IMR-90 (cell line): ENCODE measurements at regions not wholly inside any gene's neighbourhood (a gene's known extent, or its start where the extent isn't known, plus 50 kb on each side); places are given as distances from the start of the nearest gene placed in this dataset.

Experiments
- ATAC-seq: fragments of 200-7000 bp; cut with Tn5 transposase; 2 replicates; pipeline ENCODE4 v1.9.1; 2020; ENCODE audit warnings: low read depth, mild to moderate bottlenecking, moderate library complexity
- BruUV-seq: library from RNA; stranded (reverse); fragments of 400-500 nt; replicated peaks from 2 replicates; lab custom pipeline; 2021; lab: Mats Ljungman, UMichigan
- CTCF ChIA-PET: fragments of 300-600 bp; formaldehyde crosslinking; extraction: SDS; loops from one replicate; lab custom pipeline; 2021; ENCODE audit warnings: antibody characterized with exemption; lab: Yijun Ruan, JAX
- POLR2A ChIA-PET: fragments of 300-600 bp; sonication (Branson Sonifier 250); formaldehyde crosslinking; loops from one replicate; lab custom pipeline; 2022; ENCODE audit warnings: antibody characterized with exemption; ENCODE audit not compliant: unreplicated experiment; lab: Charles Lee
- DNase-seq: peaks from one replicate; pipeline ENCODE4 v3.0.0; 2013
- H2AFZ ChIP-seq: replicated peaks from 2 replicates; pipeline ENCODE3; 2013; ENCODE audit warnings: low read length, mild to moderate bottlenecking; ENCODE audit not compliant: poor library complexity
- H2AK5ac ChIP-seq: 2 replicates; pipeline ENCODE4 v1.6.1; 2013; ENCODE audit warnings: low read depth, low read length, inconsistent platforms
- H2AK9ac ChIP-seq: replicated peaks from 2 replicates; pipeline ENCODE3; 2013; ENCODE audit warnings: mild to moderate bottlenecking, low read depth, low read length, moderate library complexity; ENCODE audit not compliant: poor library complexity
- H2BK120ac ChIP-seq: 2 replicates; pipeline ENCODE4 v1.6.1; 2013; ENCODE audit warnings: low read depth, low read length, inconsistent platforms
- H2BK15ac ChIP-seq: 3 replicates; pipeline ENCODE4 v1.6.1; 2013; ENCODE audit warnings: low read depth, low read length, inconsistent platforms
- H2BK20ac ChIP-seq: 2 replicates; pipeline ENCODE4 v1.6.1; 2013; ENCODE audit warnings: low read depth, mild to moderate bottlenecking, inconsistent platforms, low read length, moderate library complexity
- H2BK5ac ChIP-seq: 2 replicates; pipeline ENCODE4 v1.6.1; 2013; ENCODE audit warnings: mild to moderate bottlenecking, low read depth, low read length, inconsistent platforms; ENCODE audit not compliant: poor library complexity, severe bottlenecking
- H3K14ac ChIP-seq: replicated peaks from 2 replicates; pipeline ENCODE4 v1.6.1; 2013; ENCODE audit warnings: low read depth, low read length, inconsistent platforms
- H3K18ac ChIP-seq: 2 replicates; pipeline ENCODE4 v1.6.1; 2013; ENCODE audit warnings: low read depth, low read length, control low read depth
- H3K23ac ChIP-seq: 2 replicates; pipeline ENCODE4 v1.6.1; 2013; ENCODE audit warnings: low read depth, low read length, inconsistent platforms
- H3K27ac ChIP-seq: 2 replicates; pipeline ENCODE4 v1.5.1; 2013; ENCODE audit warnings: mild to moderate bottlenecking, control low read depth, low read length; ENCODE audit not compliant: insufficient read depth
- H3K27me3 ChIP-seq: 2 replicates; pipeline ENCODE4 v1.6.1; 2013; ENCODE audit warnings: low read length; ENCODE audit not compliant: control insufficient read depth, insufficient read depth
- H3K36me3 ChIP-seq: 2 replicates; pipeline ENCODE4 v1.6.1; 2013; ENCODE audit warnings: low read length, mixed read lengths; ENCODE audit not compliant: control insufficient read depth, insufficient read depth
- H3K4ac ChIP-seq: 2 replicates; pipeline ENCODE4 v1.6.1; 2013; ENCODE audit warnings: low read depth, low read length, inconsistent platforms
- H3K4me1 ChIP-seq: 2 replicates; pipeline ENCODE4 v1.6.1; 2013; ENCODE audit warnings: low read length, mixed read lengths; ENCODE audit not compliant: control insufficient read depth, insufficient read depth
- H3K4me2 ChIP-seq: 2 replicates; pipeline ENCODE4 v1.6.1; 2013; ENCODE audit warnings: low read depth, mild to moderate bottlenecking, control low read depth, low read length, moderate library complexity
- H3K4me3 ChIP-seq: 2 replicates; pipeline ENCODE4 v1.5.1; 2013; ENCODE audit warnings: low read depth, mild to moderate bottlenecking, control low read depth, low read length, moderate library complexity; ENCODE audit not compliant: insufficient read depth
- H3K56ac ChIP-seq: 2 replicates; pipeline ENCODE4 v1.6.1; 2013; ENCODE audit warnings: low read length, inconsistent platforms; ENCODE audit not compliant: insufficient read depth; ENCODE audit errors: extremely low read depth
- H3K79me1 ChIP-seq, 2 experiments: 2 replicates each; pipeline ENCODE4 v1.6.1; 2013; ENCODE audit warnings: low read length in 2 of 2, inconsistent platforms in 1 of 2, low read depth in 1 of 2
- H3K9ac ChIP-seq: 2 replicates; pipeline ENCODE4 v1.6.1; 2013; ENCODE audit warnings: low read depth, low read length, control low read depth
- H3K9me1 ChIP-seq: 2 replicates; pipeline ENCODE4 v1.6.1; 2013; ENCODE audit warnings: low read length, inconsistent platforms; ENCODE audit not compliant: insufficient read depth
- H3K9me3 ChIP-seq: 2 replicates; pipeline ENCODE4 v1.6.1; 2013; ENCODE audit warnings: low read length; ENCODE audit not compliant: control insufficient read depth, insufficient read depth
- H4K20me1 ChIP-seq: 2 replicates; pipeline ENCODE4 v1.6.1; 2013; ENCODE audit warnings: low read length, inconsistent platforms; ENCODE audit not compliant: insufficient read depth
- H4K5ac ChIP-seq: 2 replicates; pipeline ENCODE4 v1.6.1; 2013; ENCODE audit warnings: mild to moderate bottlenecking, low read depth, low read length, control low read depth
- H4K8ac ChIP-seq, 2 experiments: 2 replicates each; pipeline ENCODE4 v1.6.1; 2013; ENCODE audit warnings: low read depth in 2 of 2, low read length in 2 of 2, control low read depth in 1 of 2, inconsistent platforms in 1 of 2
- H4K91ac ChIP-seq: 2 replicates; pipeline ENCODE4 v1.6.1; 2013; ENCODE audit warnings: low read depth, low read length, inconsistent platforms; ENCODE audit not compliant: insufficient read depth
- BHLHE40 ChIP-seq: fragments of 150-350 bp; IDR thresholded peaks from 2 replicates; pipeline ENCODE4 v1.6.1; 2016; ENCODE audit warnings: mild to moderate bottlenecking, low read depth, low read length
- CEBPB ChIP-seq: IDR thresholded peaks from 2 replicates; pipeline ENCODE4 v1.6.1; 2012; ENCODE audit warnings: low read depth, low read length, improper control_type of control experiment
- CHD1 ChIP-seq: IDR thresholded peaks from 2 replicates; pipeline ENCODE4 v1.6.1; 2012; ENCODE audit warnings: low read depth, low read length, improper control_type of control experiment
- ELK1 ChIP-seq: fragments of 150-350 bp; IDR thresholded peaks from 2 replicates; pipeline ENCODE4 v1.6.1; 2016; ENCODE audit warnings: low read depth, mild to moderate bottlenecking, low read length, moderate library complexity, borderline replicate concordance
- MAFK ChIP-seq: IDR thresholded peaks from 2 replicates; pipeline ENCODE4 v1.6.1; 2012; ENCODE audit warnings: low read depth, low read length, improper control_type of control experiment
- MXI1 ChIP-seq: IDR thresholded peaks from 2 replicates; pipeline ENCODE4 v1.6.1; 2012; ENCODE audit warnings: low read depth, mild to moderate bottlenecking, low read length, moderate library complexity, borderline replicate concordance
- NFE2L2 ChIP-seq: fragments of 150-350 bp; IDR thresholded peaks from 2 replicates; pipeline ENCODE4 v1.6.1; 2016; ENCODE audit warnings: low read depth, mild to moderate bottlenecking, low read length
- POLR2A ChIP-seq: IDR thresholded peaks from 2 replicates; pipeline ENCODE4 v1.6.1; 2012; ENCODE audit warnings: mild to moderate bottlenecking, low read depth, low read length
- RAD21 ChIP-seq: IDR thresholded peaks from 2 replicates; pipeline ENCODE4 v1.6.1; 2012; ENCODE audit warnings: low read length, improper control_type of control experiment
- RCOR1 ChIP-seq: IDR thresholded peaks from 2 replicates; pipeline ENCODE4 v1.6.1; 2012; ENCODE audit warnings: mild to moderate bottlenecking, low read length, improper control_type of control experiment; ENCODE audit not compliant: insufficient replicate concordance
- RFX5 ChIP-seq: IDR thresholded peaks from 2 replicates; pipeline ENCODE4 v1.8.0; 2012; ENCODE audit warnings: low read depth, mild to moderate bottlenecking, low read length, moderate library complexity
- SMC3 ChIP-seq: fragments of 150-350 bp; IDR thresholded peaks from 2 replicates; pipeline ENCODE4 v1.6.1; 2016; ENCODE audit warnings: low read depth, mild to moderate bottlenecking, antibody characterized with exemption, low read length, moderate library complexity
- USF2 ChIP-seq: fragments of 150-350 bp; IDR thresholded peaks from 2 replicates; pipeline ENCODE4 v1.6.1; 2017; ENCODE audit warnings: mild to moderate bottlenecking, antibody characterized with exemption, low read length, low read depth
- WGBS, 2 experiments: methylation state at CpG; one replicate each; pipeline versions ENCODE4 v1.1.5 to v1.1.7; 2013; ENCODE audit warnings: missing lambda C conversion rate in 2 of 2; ENCODE audit not compliant: insufficient read length in 1 of 2; ENCODE audit errors: extremely low coverage in 2 of 2; 5-methylcytosine and 5-hydroxymethylcytosine counted together
- dilution Hi-C: fragments of 300-500 bp; cut with HindIII; formaldehyde crosslinking; loops from one replicate; pipeline ENCODE4 v1.14.3; 2018; ENCODE audit warnings: low sequenced_read_pairs; ENCODE audit not compliant: unreplicated experiment
- in situ Hi-C: fragments of 300-500 bp; cut with MboI; formaldehyde crosslinking; loops from 3 replicates; pipeline ENCODE4 v1.14.3; 2019; ENCODE audit warnings: low sequenced_read_pairs, inconsistent platforms, mixed read lengths
- intact Hi-C: fragments of 100-400 bp; cut with micrococcal nuclease; formaldehyde crosslinking; loops from 2 replicates; pipeline ENCODE4 v1.10.0; 2022
- TF ChIP-seq, protein P1 (sequence below): conservative IDR thresholded peaks from 2 replicates; pipeline ENCODE4 v1.5.1; 2012; ENCODE audit warnings: mild to moderate bottlenecking, low read depth, low read length, improper control_type of control experiment

- no peak overlapping the region for H3K4me2 ChIP-seq
- no TSS peak for BruUV-seq
- no peaks in the 10 kb centered on the region for H3K36me3 ChIP-seq
- ChIA-PET CTCF (no interaction called here), POLR2A (no interaction called here)
- no peak; the same call in 1 of the 2 replicates for ATAC-seq
- H2BK120ac ChIP-seq: no peak overlapping the region
- in situ Hi-C loops (no loop called here), dilution Hi-C loops (no loop called here), intact Hi-C loops (no loop called here)
- no peak overlapping the region for H4K8ac ChIP-seq
- no peak overlapping the region for H3K9ac ChIP-seq
- H4K5ac ChIP-seq: no peak overlapping the region
- H2BK5ac ChIP-seq: no peak overlapping the region
- no peak overlapping the region for H2BK15ac ChIP-seq
- 33% methylated on average over 1 of the region's 5 CpGs; no CpG with 5 or more reads in 1 of the 2 experiments for WGBS, 2 experiments
- DNase-seq: no peak
- H3K18ac ChIP-seq: no peak overlapping the region
- peaks cover 13% of the 10 kb centered on the region for H3K27me3 ChIP-seq
- TF ChIP-seq POLR2A: no peak
- no peak for TF ChIP-seq SMC3
- TF ChIP-seq CEBPB: no peak
- TF ChIP-seq RAD21: no peak
- no peak for TF ChIP-seq ELK1
- no peak for TF ChIP-seq MXI1
- no peak for TF ChIP-seq USF2
- no peak for TF ChIP-seq MAFK
- TF ChIP-seq, protein P1, sequence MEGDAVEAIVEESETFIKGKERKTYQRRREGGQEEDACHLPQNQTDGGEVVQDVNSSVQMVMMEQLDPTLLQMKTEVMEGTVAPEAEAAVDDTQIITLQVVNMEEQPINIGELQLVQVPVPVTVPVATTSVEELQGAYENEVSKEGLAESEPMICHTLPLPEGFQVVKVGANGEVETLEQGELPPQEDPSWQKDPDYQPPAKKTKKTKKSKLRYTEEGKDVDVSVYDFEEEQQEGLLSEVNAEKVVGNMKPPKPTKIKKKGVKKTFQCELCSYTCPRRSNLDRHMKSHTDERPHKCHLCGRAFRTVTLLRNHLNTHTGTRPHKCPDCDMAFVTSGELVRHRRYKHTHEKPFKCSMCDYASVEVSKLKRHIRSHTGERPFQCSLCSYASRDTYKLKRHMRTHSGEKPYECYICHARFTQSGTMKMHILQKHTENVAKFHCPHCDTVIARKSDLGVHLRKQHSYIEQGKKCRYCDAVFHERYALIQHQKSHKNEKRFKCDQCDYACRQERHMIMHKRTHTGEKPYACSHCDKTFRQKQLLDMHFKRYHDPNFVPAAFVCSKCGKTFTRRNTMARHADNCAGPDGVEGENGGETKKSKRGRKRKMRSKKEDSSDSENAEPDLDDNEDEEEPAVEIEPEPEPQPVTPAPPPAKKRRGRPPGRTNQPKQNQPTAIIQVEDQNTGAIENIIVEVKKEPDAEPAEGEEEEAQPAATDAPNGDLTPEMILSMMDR: no peak
- TF ChIP-seq BHLHE40: no peak
- TF ChIP-seq RFX5: no peak
- no peak for TF ChIP-seq CHD1
- no peak for TF ChIP-seq RCOR1
- no peak for TF ChIP-seq NFE2L2
- peaks cover 2% of the 10 kb centered on the region; the same call in 1 of the 2 replicates for H3K4me1 ChIP-seq
- no peak overlapping the region for H2AK9ac ChIP-seq
- H3K9me1 ChIP-seq: no peaks in the 10 kb centered on the region
- no peak overlapping the region for H3K56ac ChIP-seq
- H2AK5ac ChIP-seq: no peak overlapping the region
- no peaks in the 10 kb centered on the region for H3K79me1 ChIP-seq
- H3K23ac ChIP-seq: no peak overlapping the region
- H3K14ac ChIP-seq: no peak overlapping the region
- no peaks in the 10 kb centered on the region for H4K20me1 ChIP-seq
- H3K4ac ChIP-seq: no peak overlapping the region
- H3K9me3 ChIP-seq: no peaks in the 10 kb centered on the region
- H3K27ac ChIP-seq: no peak overlapping the region
- H3K4me3 ChIP-seq: no peak overlapping the region
- H4K91ac ChIP-seq: no peak overlapping the region
- no peak overlapping the region for H2AFZ ChIP-seq
- no peak overlapping the region for H2BK20ac ChIP-seq
Observed at GRCh38 chr2:236998758-236999157, 86.9 kb upstream of the COPS8 start.
